Stomach (tissue), 4 donors: ENCODE measurements at regions not wholly inside any gene's neighbourhood (a gene's known extent, or its start where the extent isn't known, plus 50 kb on each side); places are given as distances from the start of the nearest gene placed in this dataset.

Source experiments
- POLR2A ChIP-seq, 4 donors: fragments of 450-650 bp; IDR thresholded peaks; one replicate each; pipeline ENCODE4 v1.6.1; 2016; ENCODE audit warnings: antibody characterized with exemption in 4 of 4, control low read depth in 2 of 4, mild to moderate bottlenecking in 1 of 4, moderate library complexity in 1 of 4
- TF ChIP-seq, protein P1 (sequence below), 7 experiments: fragments of 450-650 bp in 4 of 7; fragments of 200-600 bp in 3 of 7; sonication (generic) in 3 of 7; IDR thresholded peaks; one replicate each; pipeline ENCODE4 v1.5.1; 2016 to 2019; ENCODE audit warnings: antibody characterized with exemption in 7 of 7, control low read depth in 2 of 7, mild to moderate bottlenecking in 1 of 7

DNA sequence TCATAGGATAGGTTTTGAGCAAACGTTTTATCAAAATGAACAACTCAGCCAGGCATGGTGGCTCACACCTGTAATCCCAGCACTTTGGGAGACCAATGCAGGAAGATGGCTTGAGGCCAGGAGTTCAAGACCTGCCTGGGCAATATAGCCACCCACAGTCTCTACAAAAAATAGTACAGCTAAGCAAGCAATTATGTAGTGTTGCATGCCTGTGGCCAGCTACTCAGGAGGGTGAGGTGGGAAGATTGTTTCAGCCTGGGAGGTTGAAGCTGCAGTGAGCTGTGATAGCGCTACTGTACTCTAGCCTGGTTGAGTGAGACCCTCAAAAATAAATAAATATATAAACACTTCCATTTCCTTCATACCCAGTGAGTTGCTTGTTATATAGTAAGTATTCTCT is 67.1 kb downstream of the LSMEM1 start:
- TF ChIP-seq, protein P1, sequence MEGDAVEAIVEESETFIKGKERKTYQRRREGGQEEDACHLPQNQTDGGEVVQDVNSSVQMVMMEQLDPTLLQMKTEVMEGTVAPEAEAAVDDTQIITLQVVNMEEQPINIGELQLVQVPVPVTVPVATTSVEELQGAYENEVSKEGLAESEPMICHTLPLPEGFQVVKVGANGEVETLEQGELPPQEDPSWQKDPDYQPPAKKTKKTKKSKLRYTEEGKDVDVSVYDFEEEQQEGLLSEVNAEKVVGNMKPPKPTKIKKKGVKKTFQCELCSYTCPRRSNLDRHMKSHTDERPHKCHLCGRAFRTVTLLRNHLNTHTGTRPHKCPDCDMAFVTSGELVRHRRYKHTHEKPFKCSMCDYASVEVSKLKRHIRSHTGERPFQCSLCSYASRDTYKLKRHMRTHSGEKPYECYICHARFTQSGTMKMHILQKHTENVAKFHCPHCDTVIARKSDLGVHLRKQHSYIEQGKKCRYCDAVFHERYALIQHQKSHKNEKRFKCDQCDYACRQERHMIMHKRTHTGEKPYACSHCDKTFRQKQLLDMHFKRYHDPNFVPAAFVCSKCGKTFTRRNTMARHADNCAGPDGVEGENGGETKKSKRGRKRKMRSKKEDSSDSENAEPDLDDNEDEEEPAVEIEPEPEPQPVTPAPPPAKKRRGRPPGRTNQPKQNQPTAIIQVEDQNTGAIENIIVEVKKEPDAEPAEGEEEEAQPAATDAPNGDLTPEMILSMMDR (IDR thresholded peaks at IDR 0.05), result no peak
- no peak for TF ChIP-seq POLR2A (IDR thresholded peaks at IDR 0.05)
